ENCODE measurements at regions not wholly inside any gene's neighbourhood (a gene's known extent, or its start where the extent isn't known, plus 50 kb on each side); places are given as distances from the start of the nearest gene placed in this dataset.

DNA sequence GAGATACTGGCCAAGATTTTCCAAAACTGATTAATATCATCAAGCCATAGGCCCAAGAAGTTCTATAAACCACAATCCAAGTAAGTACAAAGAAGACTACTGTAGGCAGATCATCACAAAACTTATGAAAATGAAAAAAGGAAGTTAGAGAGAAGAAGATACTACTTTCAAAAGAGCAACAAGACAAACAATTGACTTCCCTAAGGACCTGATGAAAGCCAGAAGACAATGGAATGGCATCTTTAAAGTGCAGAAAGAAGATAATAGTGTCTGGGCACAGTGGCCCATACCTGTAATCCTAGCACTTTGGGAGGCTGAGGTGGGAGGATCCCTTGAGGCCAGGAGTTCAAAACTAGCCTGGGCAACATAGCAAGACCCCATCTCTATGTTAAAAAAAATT lies 243.1 kb downstream of the PRDM2 start:
- no peak for TF ChIP-seq CTCF (IDR thresholded peaks at IDR 0.05; ENCODE audit: insufficient read depth, low read length, poor library complexity, severe bottlenecking)
- no peak for TF ChIP-seq EZH2phosphoT487 (conservative IDR thresholded peaks at IDR 0.05; ENCODE audit: low read length)
- Histone ChIP-seq H3K36me3 (ENCODE audit: low read length) (0 out of 2 replicates have a peak, but pooled peaks cover 3% of the 10 kb centered on the region), H3K27ac (ENCODE audit: low read depth, low read length) (no peak overlapping the region), H3K27me3 (ENCODE audit: low read length) (0 out of 2 replicates have a peak, but pooled peaks cover 3% of the 10 kb centered on the region), H3K9me2 (replicated peaks; ENCODE audit: insufficient read depth, low read length) (no peaks in the 10 kb centered on the region), H3K9me3 (ENCODE audit: insufficient read depth, low read length) (peaks cover 7% of the 10 kb centered on the region; the same call in 1 of the 2 replicates), H3K79me2 (ENCODE audit: insufficient read depth, low read length) (no peaks in the 10 kb centered on the region), H3K4me2 (ENCODE audit: low read depth, low read length, poor library complexity, severe bottlenecking) (no peak overlapping the region), H2AFZ (ENCODE audit: low read depth, low read length, severe bottlenecking) (no peak overlapping the region), H4K20me1 (ENCODE audit: low read depth, low read length) (no peaks in the 10 kb centered on the region), H3K4me3 (ENCODE audit: insufficient read depth, low read length, poor library complexity, severe bottlenecking) (no peak overlapping the region), H3K9ac (ENCODE audit: low read length) (no peak overlapping the region), H3F3A (ENCODE audit: insufficient read depth) (no peaks in the 10 kb centered on the region)

- Histone ChIP-seq H3K4me2 (ENCODE audit: low read depth, low read length, poor library complexity, severe bottlenecking) (no peak overlapping the region), H3K27me3 (ENCODE audit: low read length) (0 out of 2 replicates have a peak, but pooled peaks cover 3% of the 10 kb centered on the region), H3K79me2 (ENCODE audit: insufficient read depth, low read length) (no peaks in the 10 kb centered on the region), H3K27ac (ENCODE audit: low read depth, low read length) (no peak overlapping the region), H3F3A (ENCODE audit: insufficient read depth) (no peaks in the 10 kb centered on the region), H2AFZ (ENCODE audit: low read depth, low read length, severe bottlenecking) (no peak overlapping the region), H3K36me3 (ENCODE audit: low read length) (0 out of 2 replicates have a peak, but pooled peaks cover 3% of the 10 kb centered on the region), H3K9me2 (replicated peaks; ENCODE audit: insufficient read depth, low read length) (no peaks in the 10 kb centered on the region), H3K9ac (ENCODE audit: low read length) (no peak overlapping the region), H3K4me3 (ENCODE audit: insufficient read depth, low read length, poor library complexity, severe bottlenecking) (no peak overlapping the region), H3K9me3 (ENCODE audit: insufficient read depth, low read length) (peaks cover 7% of the 10 kb centered on the region; the same call in 1 of the 2 replicates), H4K20me1 (ENCODE audit: low read depth, low read length) (no peaks in the 10 kb centered on the region)
- TF ChIP-seq EZH2phosphoT487 (conservative IDR thresholded peaks at IDR 0.05; ENCODE audit: low read length), result no peak
- no peak for TF ChIP-seq CTCF (IDR thresholded peaks at IDR 0.05; ENCODE audit: insufficient read depth, low read length, poor library complexity, severe bottlenecking)
Measured at GRCh38 chr1:13945856-13946255, 245.9 kb downstream of the PRDM2 start.

GRCh38 chr1:13947658-13948057 lies 247.7 kb downstream of the PRDM2 start:
- Histone ChIP-seq H3K9me3 (ENCODE audit: insufficient read depth, low read length) (peaks cover 6% of the 10 kb centered on the region; the same call in 1 of the 2 replicates), H3K4me2 (ENCODE audit: low read depth, low read length, poor library complexity, severe bottlenecking) (no peak overlapping the region), H3K36me3 (ENCODE audit: low read length) (0 out of 2 replicates have a peak, but pooled peaks cover 2% of the 10 kb centered on the region), H3K27ac (ENCODE audit: low read depth, low read length) (no peak overlapping the region), H3F3A (ENCODE audit: insufficient read depth) (no peaks in the 10 kb centered on the region), H3K4me3 (ENCODE audit: insufficient read depth, low read length, poor library complexity, severe bottlenecking) (no peak overlapping the region), H3K79me2 (ENCODE audit: insufficient read depth, low read length) (no peaks in the 10 kb centered on the region), H4K20me1 (ENCODE audit: low read depth, low read length) (no peaks in the 10 kb centered on the region), H3K27me3 (ENCODE audit: low read length) (0 out of 2 replicates have a peak, but pooled peaks cover 2% of the 10 kb centered on the region), H2AFZ (ENCODE audit: low read depth, low read length, severe bottlenecking) (no peak overlapping the region), H3K9me2 (replicated peaks; ENCODE audit: insufficient read depth, low read length) (no peaks in the 10 kb centered on the region), H3K9ac (ENCODE audit: low read length) (no peak overlapping the region)
- TF ChIP-seq CTCF (IDR thresholded peaks at IDR 0.05; ENCODE audit: insufficient read depth, low read length, poor library complexity, severe bottlenecking) (no peak), EZH2phosphoT487 (conservative IDR thresholded peaks at IDR 0.05; ENCODE audit: low read length) (no peak)

Measured in SU-DHL-6 (cell line).